Endothelial cell of umbilical vein (primary cell): ENCODE measurements at regions not wholly inside any gene's neighbourhood (a gene's known extent, or its start where the extent isn't known, plus 50 kb on each side); places are given as distances from the start of the nearest gene placed in this dataset.

Source experiments
- BruUV-seq: library from RNA; stranded (reverse); fragments of 400-500 nt; replicated peaks from 2 replicates; lab custom pipeline; 2021; lab: Mats Ljungman, UMichigan
- CTCF ChIA-PET: fragments of 300-600, 350-600 bp; sonication (Branson Sonifier 250); formaldehyde crosslinking; loops from one replicate; lab custom pipeline; 2021; ENCODE audit warnings: antibody characterized with exemption, inconsistent platforms; lab: Charles Lee
- POLR2A ChIA-PET: fragments of 300-600, 350-600 bp; sonication (Branson Sonifier 250); formaldehyde crosslinking; loops from one replicate; lab custom pipeline; 2021; ENCODE audit warnings: antibody characterized with exemption, inconsistent platforms; lab: Charles Lee
- DNase-seq: peaks from one replicate; pipeline ENCODE4 v3.0.0-alpha.2; 2011; ENCODE audit warnings: low read depth, low spot score
- FAIRE-seq: peaks from 2 replicates; lab custom pipeline; 2011; peaks lifted over from hg19 to GRCh38; lab: Jason Lieb, UNC
- H2AFZ ChIP-seq: 2 replicates; pipeline ENCODE4 v1.6.0; 2012; ENCODE audit warnings: low read depth, low read length, control low read depth, inconsistent platforms
- H3K27ac ChIP-seq: 2 replicates; pipeline ENCODE4 v1.5.1; 2011; ENCODE audit warnings: low read depth, mild to moderate bottlenecking, control low read depth, low read length, moderate library complexity; ENCODE audit not compliant: insufficient read depth
- H3K27me3 ChIP-seq, 2 experiments: 2 replicates each; pipeline versions ENCODE4 v1.6.0 to v1.6.1; 2011; ENCODE audit warnings: low read length in 2 of 2, mixed read lengths in 1 of 2; ENCODE audit not compliant: control insufficient read depth in 2 of 2, insufficient read depth in 2 of 2
- H3K36me3 ChIP-seq, 2 experiments: 2 replicates in 1 of 2; 3 replicates in 1 of 2; pipeline ENCODE4 v1.5.1; 2011; ENCODE audit warnings: low read length in 2 of 2, mild to moderate bottlenecking in 1 of 2, moderate library complexity in 1 of 2; ENCODE audit not compliant: control insufficient read depth in 2 of 2, insufficient read depth in 2 of 2; ENCODE audit errors: extremely low read depth in 1 of 2
- H3K4me1 ChIP-seq: 3 replicates; pipeline ENCODE4 v1.5.1; 2011; ENCODE audit warnings: mild to moderate bottlenecking, low read length; ENCODE audit not compliant: control insufficient read depth, insufficient read depth; ENCODE audit errors: extremely low read depth
- H3K4me2 ChIP-seq: 2 replicates; pipeline ENCODE4 v1.6.1; 2011; ENCODE audit warnings: low read length, control low read depth, mixed read lengths; ENCODE audit not compliant: insufficient read depth
- H3K4me3 ChIP-seq, 3 experiments: fragments of 200-600 bp in 1 of 3; sonication (generic), shearing (Covaris generic) in 1 of 3; replicated peaks in 1 of 3; 2 replicates each; pipeline ENCODE4 v1.5.1; 2011 to 2016; ENCODE audit warnings: control low read depth in 3 of 3, low read length in 3 of 3, mild to moderate bottlenecking in 2 of 3, inconsistent platforms in 1 of 3, low read depth in 1 of 3, moderate library complexity in 1 of 3; ENCODE audit not compliant: insufficient read depth in 1 of 3
- H3K79me2 ChIP-seq: 2 replicates; pipeline ENCODE4 v1.6.0; 2012; ENCODE audit warnings: low read length, inconsistent platforms; ENCODE audit not compliant: control insufficient read depth, insufficient read depth
- H3K9ac ChIP-seq: replicated peaks from 2 replicates; pipeline ENCODE3; 2011; ENCODE audit warnings: low read length, control low read depth; ENCODE audit not compliant: insufficient read depth; ENCODE audit errors: extremely low read depth
- H3K9me1 ChIP-seq: replicated peaks from 3 replicates; pipeline ENCODE4 v1.6.0; 2011; ENCODE audit warnings: mild to moderate bottlenecking, low read length; ENCODE audit not compliant: control insufficient read depth, insufficient read depth; ENCODE audit errors: extremely low read depth
- H3K9me3 ChIP-seq: replicated peaks from 2 replicates; pipeline ENCODE4 v1.5.1; 2012; ENCODE audit warnings: low read length, inconsistent platforms; ENCODE audit not compliant: control insufficient read depth, insufficient read depth
- H4K20me1 ChIP-seq: replicated peaks from 2 replicates; pipeline ENCODE3; 2011; ENCODE audit warnings: mild to moderate bottlenecking, low read length; ENCODE audit not compliant: control insufficient read depth, insufficient read depth; ENCODE audit errors: extremely low read depth
- EZH2 ChIP-seq: IDR thresholded peaks from 2 replicates; pipeline ENCODE4 v1.6.1; 2012; ENCODE audit warnings: borderline replicate concordance, low read depth, mild to moderate bottlenecking, moderate library complexity, low read length, inconsistent platforms; ENCODE audit not compliant: severe bottlenecking
- FOS ChIP-seq: IDR thresholded peaks from 2 replicates; pipeline ENCODE4 v1.6.1; 2011; ENCODE audit warnings: mild to moderate bottlenecking, low read length, moderate library complexity, borderline replicate concordance; ENCODE audit not compliant: insufficient read depth
- GATA2 ChIP-seq: IDR thresholded peaks from 2 replicates; pipeline ENCODE4 v1.7.0; 2011; ENCODE audit warnings: low read depth, mild to moderate bottlenecking, moderate library complexity, mixed read lengths, low read length; ENCODE audit not compliant: insufficient read length, insufficient read depth
- JUN ChIP-seq: IDR thresholded peaks from 2 replicates; pipeline ENCODE4 v1.6.1; 2011; ENCODE audit warnings: borderline replicate concordance, low read depth; ENCODE audit not compliant: insufficient read length, insufficient read depth
- MYC ChIP-seq: IDR thresholded peaks from one replicate; pipeline ENCODE4 v1.6.1; 2011; ENCODE audit warnings: mild to moderate bottlenecking, low read depth, low read length
- POLR2A ChIP-seq: IDR thresholded peaks from 2 replicates; pipeline ENCODE4 v1.6.1; 2012; ENCODE audit warnings: low read depth, mild to moderate bottlenecking, control low read depth, low read length
- POLR2AphosphoS5 ChIP-seq: IDR thresholded peaks from 2 replicates; pipeline ENCODE4 v1.6.1; 2012; ENCODE audit warnings: low read depth, mild to moderate bottlenecking, control low read depth, low read length, moderate library complexity; ENCODE audit not compliant: insufficient read depth
- dilution Hi-C: fragments of 300-500 bp; cut with MboI; formaldehyde crosslinking; loops from one replicate; pipeline ENCODE4 v1.15.0; 2019; ENCODE audit warnings: low sequenced_read_pairs; ENCODE audit not compliant: extremely low pct_ligation_motif_present
- intact Hi-C: fragments of 100-400 bp; cut with micrococcal nuclease; formaldehyde crosslinking; loops from one replicate; pipeline ENCODE4 v1.10.0; 2022
- TF ChIP-seq, protein P1 (sequence below), 2 donors: IDR thresholded peaks; 1 replicate in 1 of 2; 2 replicates in 1 of 2; pipeline ENCODE4 v1.5.1; 2011; ENCODE audit warnings: low read length in 2 of 2, mild to moderate bottlenecking in 2 of 2, moderate library complexity in 2 of 2, control low read depth in 1 of 2, inconsistent platforms in 1 of 2, low read depth in 1 of 2; ENCODE audit not compliant: insufficient read depth in 1 of 2; ENCODE audit errors: extremely low read depth in 1 of 2
- TF ChIP-seq, protein P2 (sequence below): IDR thresholded peaks from 2 replicates; pipeline ENCODE4 v1.6.1; 2011; ENCODE audit not compliant: insufficient read depth, insufficient read length

- H3K36me3 ChIP-seq: no peaks in the 10 kb centered on the region
- H3K4me1 ChIP-seq: no peaks in the 10 kb centered on the region
- FAIRE-seq (no peak), DNase-seq (no peak)
- no peaks in the 10 kb centered on the region for H4K20me1 ChIP-seq
- ChIA-PET CTCF (interaction anchor here (0.8 to 1.4 kb wide), 3 partner anchors 9 to 698 kb away, joined by 3 to 5 read pairs (median 3); no protein-coding TSS in a partner anchor), POLR2A (no interaction called here)
- no peaks in the 10 kb centered on the region for H3K9me3 ChIP-seq
- no peak overlapping the region for H3K27ac ChIP-seq
- BruUV-seq: no TSS peak
- no peak for TF ChIP-seq FOS
- TF ChIP-seq MYC: no peak
- no peak for TF ChIP-seq EZH2
- TF ChIP-seq JUN: no peak
- TF ChIP-seq, protein P1, sequence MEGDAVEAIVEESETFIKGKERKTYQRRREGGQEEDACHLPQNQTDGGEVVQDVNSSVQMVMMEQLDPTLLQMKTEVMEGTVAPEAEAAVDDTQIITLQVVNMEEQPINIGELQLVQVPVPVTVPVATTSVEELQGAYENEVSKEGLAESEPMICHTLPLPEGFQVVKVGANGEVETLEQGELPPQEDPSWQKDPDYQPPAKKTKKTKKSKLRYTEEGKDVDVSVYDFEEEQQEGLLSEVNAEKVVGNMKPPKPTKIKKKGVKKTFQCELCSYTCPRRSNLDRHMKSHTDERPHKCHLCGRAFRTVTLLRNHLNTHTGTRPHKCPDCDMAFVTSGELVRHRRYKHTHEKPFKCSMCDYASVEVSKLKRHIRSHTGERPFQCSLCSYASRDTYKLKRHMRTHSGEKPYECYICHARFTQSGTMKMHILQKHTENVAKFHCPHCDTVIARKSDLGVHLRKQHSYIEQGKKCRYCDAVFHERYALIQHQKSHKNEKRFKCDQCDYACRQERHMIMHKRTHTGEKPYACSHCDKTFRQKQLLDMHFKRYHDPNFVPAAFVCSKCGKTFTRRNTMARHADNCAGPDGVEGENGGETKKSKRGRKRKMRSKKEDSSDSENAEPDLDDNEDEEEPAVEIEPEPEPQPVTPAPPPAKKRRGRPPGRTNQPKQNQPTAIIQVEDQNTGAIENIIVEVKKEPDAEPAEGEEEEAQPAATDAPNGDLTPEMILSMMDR (IDR thresholded peaks at IDR 0.05; ENCODE audit: extremely low read depth in 1 of 2, insufficient read depth in 1 of 2, low read depth in 1 of 2, low read length in 2 of 2): no peak
- TF ChIP-seq POLR2A: no peak
- TF ChIP-seq, protein P2, sequence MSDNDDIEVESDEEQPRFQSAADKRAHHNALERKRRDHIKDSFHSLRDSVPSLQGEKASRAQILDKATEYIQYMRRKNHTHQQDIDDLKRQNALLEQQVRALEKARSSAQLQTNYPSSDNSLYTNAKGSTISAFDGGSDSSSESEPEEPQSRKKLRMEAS: no peak
- no peak for TF ChIP-seq GATA2
- no peak for TF ChIP-seq POLR2AphosphoS5
- H3K9ac ChIP-seq: no peak overlapping the region
- H3K27me3 ChIP-seq: peaks cover 2 to 3% of the 10 kb centered on the region in 2 experiments
- intact Hi-C loops: no loop called here
- H3K79me2 ChIP-seq: no peaks in the 10 kb centered on the region
- dilution Hi-C loops: no loop called here
- H2AFZ ChIP-seq: no peak overlapping the region
- H3K9me1 ChIP-seq: no peaks in the 10 kb centered on the region
- no peak overlapping the region for H3K4me2 ChIP-seq
- no peak overlapping the region for H3K4me3 ChIP-seq
These were observed 170.8 kb upstream of the BDNF start for GRCh38 chr11:27871056-27871455.
